GM12872 (cell line): ENCODE measurements at regions not wholly inside any gene's neighbourhood (a gene's known extent, or its start where the extent isn't known, plus 50 kb on each side); places are given as distances from the start of the nearest gene placed in this dataset.

ENCODE experiments used
- TF ChIP-seq, protein P1 (sequence below): IDR thresholded peaks from 3 replicates; pipeline ENCODE4 v1.5.1; 2011; ENCODE audit warnings: low read depth, mild to moderate bottlenecking, low read length, moderate library complexity; ENCODE audit not compliant: insufficient read depth

DNA sequence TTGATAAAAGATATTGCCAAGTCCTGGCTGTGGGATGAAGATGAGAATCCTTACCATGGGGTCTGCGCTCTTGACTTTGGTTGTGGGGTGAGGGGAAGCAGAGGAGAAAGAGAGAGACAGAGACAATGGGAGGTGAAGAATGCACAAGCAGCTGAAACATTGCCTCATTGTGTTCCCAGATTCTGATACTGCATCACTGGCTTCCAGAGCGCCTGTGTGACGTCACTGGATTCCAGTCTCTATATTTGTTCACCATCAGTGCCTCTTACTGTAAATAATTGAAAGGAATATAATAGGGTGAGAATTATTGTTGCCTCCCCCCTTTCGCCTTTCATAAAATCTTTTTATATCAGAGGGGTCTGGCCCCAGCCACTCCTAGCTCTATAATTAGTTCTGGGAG lies 188.9 kb upstream of the NTF3 start:
- TF ChIP-seq, protein P1, sequence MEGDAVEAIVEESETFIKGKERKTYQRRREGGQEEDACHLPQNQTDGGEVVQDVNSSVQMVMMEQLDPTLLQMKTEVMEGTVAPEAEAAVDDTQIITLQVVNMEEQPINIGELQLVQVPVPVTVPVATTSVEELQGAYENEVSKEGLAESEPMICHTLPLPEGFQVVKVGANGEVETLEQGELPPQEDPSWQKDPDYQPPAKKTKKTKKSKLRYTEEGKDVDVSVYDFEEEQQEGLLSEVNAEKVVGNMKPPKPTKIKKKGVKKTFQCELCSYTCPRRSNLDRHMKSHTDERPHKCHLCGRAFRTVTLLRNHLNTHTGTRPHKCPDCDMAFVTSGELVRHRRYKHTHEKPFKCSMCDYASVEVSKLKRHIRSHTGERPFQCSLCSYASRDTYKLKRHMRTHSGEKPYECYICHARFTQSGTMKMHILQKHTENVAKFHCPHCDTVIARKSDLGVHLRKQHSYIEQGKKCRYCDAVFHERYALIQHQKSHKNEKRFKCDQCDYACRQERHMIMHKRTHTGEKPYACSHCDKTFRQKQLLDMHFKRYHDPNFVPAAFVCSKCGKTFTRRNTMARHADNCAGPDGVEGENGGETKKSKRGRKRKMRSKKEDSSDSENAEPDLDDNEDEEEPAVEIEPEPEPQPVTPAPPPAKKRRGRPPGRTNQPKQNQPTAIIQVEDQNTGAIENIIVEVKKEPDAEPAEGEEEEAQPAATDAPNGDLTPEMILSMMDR: no peak

GRCh38 chr12:5244513-5244972 lies 187.4 kb upstream of the NTF3 start:
- TF ChIP-seq, protein P1: no peak

GRCh38 chr12:5246196-5246595 lies 185.7 kb upstream of the NTF3 start:
- TF ChIP-seq, protein P1: no peak

DNA sequence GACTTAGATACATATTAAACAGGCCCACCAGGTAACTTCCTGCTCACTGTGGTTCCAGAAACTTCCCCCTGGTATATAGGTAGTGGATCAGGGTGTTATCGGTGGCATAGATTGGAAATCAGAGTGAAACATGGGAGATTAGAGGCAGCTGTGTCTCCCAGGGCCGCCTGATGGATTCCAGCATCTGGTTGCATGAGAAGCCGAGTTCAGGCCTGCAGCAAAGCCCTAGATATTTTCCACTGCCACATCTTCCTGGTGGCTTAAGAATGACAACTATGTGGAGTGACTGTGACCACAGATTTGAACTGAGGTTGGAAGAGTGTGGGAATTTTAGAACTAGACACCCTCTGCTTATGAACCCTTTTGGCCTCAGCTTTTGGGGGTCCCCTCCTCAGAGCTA lies 184.8 kb upstream of the NTF3 start:
- TF ChIP-seq, protein P1: no peak

GRCh38 chr12:5248230-5248629 lies 183.7 kb upstream of the NTF3 start:
- TF ChIP-seq, protein P1: no peak

DNA sequence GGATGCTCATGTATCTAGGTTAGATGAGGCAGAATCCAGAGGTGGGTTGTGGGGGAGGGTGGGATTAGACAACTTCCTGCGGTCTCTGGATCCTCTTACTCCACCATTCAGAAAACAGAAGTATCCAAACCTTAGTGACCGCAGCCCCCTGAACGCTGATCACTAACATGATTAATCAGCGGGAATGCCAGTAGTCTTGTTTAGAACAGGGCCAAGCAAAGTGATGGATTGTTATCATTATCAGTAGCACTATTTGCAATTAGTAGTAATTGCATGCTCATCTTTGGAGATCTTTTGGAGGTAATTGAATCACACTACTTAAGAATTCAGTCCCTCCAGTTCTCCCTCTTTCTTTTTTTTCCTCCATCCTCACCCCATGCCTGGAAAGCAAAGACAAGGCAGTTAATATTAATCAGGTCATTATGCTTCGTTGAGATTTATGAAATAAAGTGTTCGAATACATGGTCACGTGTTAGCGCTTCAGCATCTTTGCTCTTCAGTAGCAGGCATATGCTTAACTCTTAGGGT lies 182.8 kb upstream of the NTF3 start:
- TF ChIP-seq, protein P1: no peak

DNA sequence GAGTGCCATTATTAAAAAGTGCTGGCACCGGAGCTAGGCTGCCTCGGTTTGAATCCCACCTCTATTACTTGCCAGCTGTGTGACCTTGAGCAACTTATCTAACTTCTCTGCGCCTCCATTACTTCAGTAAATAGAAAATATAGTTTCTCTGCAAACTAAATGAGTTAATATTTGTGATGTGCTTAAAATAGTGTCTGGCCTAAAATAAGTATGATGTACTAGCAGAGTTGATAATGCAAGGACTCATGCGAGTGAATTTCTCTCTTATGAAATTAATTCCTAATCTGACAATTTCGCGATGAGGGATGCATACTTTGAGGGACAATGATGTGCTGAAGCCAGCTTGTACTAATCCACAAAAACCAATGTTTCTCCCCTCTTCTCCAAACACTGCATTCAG lies 180.8 kb upstream of the NTF3 start:
- TF ChIP-seq, protein P1: no peak

DNA sequence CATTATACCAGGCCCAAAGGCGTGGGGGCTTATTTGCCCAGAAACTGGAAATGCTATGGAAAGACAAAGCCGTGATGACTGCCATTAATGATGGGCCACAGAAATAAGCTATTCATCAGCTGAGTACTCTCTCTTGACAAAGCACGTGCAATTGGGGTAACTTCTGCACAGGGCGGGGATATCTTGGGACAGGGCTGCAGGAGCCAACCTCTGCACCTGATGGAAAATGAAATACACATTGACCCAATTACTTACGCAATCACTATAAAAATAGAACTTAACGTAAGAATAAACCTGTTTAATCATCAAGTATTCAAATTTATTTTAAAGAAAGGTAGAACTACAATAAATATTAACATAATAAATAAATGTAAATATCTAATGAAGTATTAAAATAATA lies 180.1 kb upstream of the NTF3 start:
- TF ChIP-seq, protein P1: no peak
